Retinal pigment epithelial cell (primary cell): ENCODE measurements at regions not wholly inside any gene's neighbourhood (a gene's known extent, or its start where the extent isn't known, plus 50 kb on each side); places are given as distances from the start of the nearest gene placed in this dataset.
A peak's percentile ranks its signal among the peaks of the same experiment; 100 is the strongest.
"Not testable (repeated sequence)": the region's sequence is repeated elsewhere in the genome, so short reads cannot be mapped to it uniquely, and the experiment has no call there.

Experiments
- DNase-seq: peaks from one replicate; pipeline ENCODE4 v3.0.0-alpha.2; 2010; ENCODE audit warnings: low read depth
- H3K4me3 ChIP-seq: 2 replicates; pipeline ENCODE4 v1.5.1; 2011; ENCODE audit warnings: mild to moderate bottlenecking, low read length, control low read depth, moderate library complexity
- CTCF ChIP-seq: conservative IDR thresholded peaks from 2 replicates; pipeline ENCODE4 v1.5.1; 2011; ENCODE audit warnings: low read depth, low read length, control low read depth, inconsistent platforms

- TF ChIP-seq CTCF: no peak
- DNase-seq: no peak
- no peak overlapping the region for H3K4me3 ChIP-seq
Observed at GRCh38 chr13:109941221-109941620, 154.8 kb upstream of the IRS2 start.

GRCh38 chr13:109940637-109941036 lies 154.3 kb upstream of the IRS2 start:
- no peak for DNase-seq
- H3K4me3 ChIP-seq: no peak overlapping the region
- TF ChIP-seq CTCF: no peak

- no peak for TF ChIP-seq CTCF
- H3K4me3 ChIP-seq: no peak overlapping the region
- DNase-seq: no peak
Observed at GRCh38 chr13:109939838-109940237, 153.5 kb upstream of the IRS2 start.

- no peak for TF ChIP-seq CTCF
- no peak for DNase-seq
- H3K4me3 ChIP-seq: no peak overlapping the region
Observed at GRCh38 chr13:109939180-109939579, 152.8 kb upstream of the IRS2 start.

GRCh38 chr13:109938255-109938936 lies 152.0 kb upstream of the IRS2 start:
- H3K4me3 ChIP-seq: no peak overlapping the region
- DNase-seq: peak; percentile 85
- no peak for TF ChIP-seq CTCF

- not testable (repeated sequence) for DNase-seq, H3K4me3 ChIP-seq
Observed at GRCh38 chr13:109934520-109934919, 148.1 kb upstream of the IRS2 start.

- TF ChIP-seq CTCF: no peak
- DNase-seq: no peak
- no peak overlapping the region for H3K4me3 ChIP-seq
Observed at GRCh38 chr13:109933476-109933875, 147.1 kb upstream of the IRS2 start.
